GM12892 (cell line): ENCODE measurements at regions not wholly inside any gene's neighbourhood (a gene's known extent, or its start where the extent isn't known, plus 50 kb on each side); places are given as distances from the start of the nearest gene placed in this dataset.

Experiments used
- POLR2A ChIP-seq: IDR thresholded peaks from 2 replicates; pipeline ENCODE4 v1.6.1; 2011; ENCODE audit warnings: low read depth, low read length, control low read depth
- POLR2AphosphoS5 ChIP-seq: IDR thresholded peaks from 2 replicates; pipeline ENCODE4 v1.6.1; 2011; ENCODE audit warnings: low read depth, low read length, control low read depth
- TAF1 ChIP-seq: IDR thresholded peaks from 2 replicates; pipeline ENCODE4 v1.6.1; 2011; ENCODE audit warnings: low read depth, mild to moderate bottlenecking, control low read depth, low read length, borderline replicate concordance

- no peak for TF ChIP-seq POLR2A
- no peak for TF ChIP-seq POLR2AphosphoS5
- no peak for TF ChIP-seq TAF1
Observed at GRCh38 chr7:49020145-49020544, 95.8 kb downstream of the CDC14C start.
